ENCODE measurements at regions not wholly inside any gene's neighbourhood (a gene's known extent, or its start where the extent isn't known, plus 50 kb on each side); places are given as distances from the start of the nearest gene placed in this dataset.

GRCh38 chr3:124404621-124405020, 325.6 kb upstream of the UMPS start:
- H3K9ac ChIP-seq (ENCODE audit: low read depth, low read length, poor library complexity, severe bottlenecking) = no peak overlapping the region
- no peaks in the 10 kb centered on the region for H3K9me2 ChIP-seq (replicated peaks; ENCODE audit: low read depth, low read length)
- no peaks in the 10 kb centered on the region for H3K36me3 ChIP-seq (ENCODE audit: insufficient read depth, low read length)
- no peaks in the 10 kb centered on the region for H3K9me3 ChIP-seq (ENCODE audit: insufficient read depth, low read depth, low read length)
- no peaks in the 10 kb centered on the region for H3K79me2 ChIP-seq (ENCODE audit: insufficient read depth, low read length)
- TF ChIP-seq EZH2phosphoT487 (IDR thresholded peaks at IDR 0.05; ENCODE audit: borderline replicate concordance) = no peak
- TF ChIP-seq, protein P1, sequence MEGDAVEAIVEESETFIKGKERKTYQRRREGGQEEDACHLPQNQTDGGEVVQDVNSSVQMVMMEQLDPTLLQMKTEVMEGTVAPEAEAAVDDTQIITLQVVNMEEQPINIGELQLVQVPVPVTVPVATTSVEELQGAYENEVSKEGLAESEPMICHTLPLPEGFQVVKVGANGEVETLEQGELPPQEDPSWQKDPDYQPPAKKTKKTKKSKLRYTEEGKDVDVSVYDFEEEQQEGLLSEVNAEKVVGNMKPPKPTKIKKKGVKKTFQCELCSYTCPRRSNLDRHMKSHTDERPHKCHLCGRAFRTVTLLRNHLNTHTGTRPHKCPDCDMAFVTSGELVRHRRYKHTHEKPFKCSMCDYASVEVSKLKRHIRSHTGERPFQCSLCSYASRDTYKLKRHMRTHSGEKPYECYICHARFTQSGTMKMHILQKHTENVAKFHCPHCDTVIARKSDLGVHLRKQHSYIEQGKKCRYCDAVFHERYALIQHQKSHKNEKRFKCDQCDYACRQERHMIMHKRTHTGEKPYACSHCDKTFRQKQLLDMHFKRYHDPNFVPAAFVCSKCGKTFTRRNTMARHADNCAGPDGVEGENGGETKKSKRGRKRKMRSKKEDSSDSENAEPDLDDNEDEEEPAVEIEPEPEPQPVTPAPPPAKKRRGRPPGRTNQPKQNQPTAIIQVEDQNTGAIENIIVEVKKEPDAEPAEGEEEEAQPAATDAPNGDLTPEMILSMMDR (conservative IDR thresholded peaks at IDR 0.05; ENCODE audit: low read length) = no peak
- peaks cover 29% of the 10 kb centered on the region for H3K4me1 ChIP-seq (ENCODE audit: insufficient read depth, low read length, poor library complexity, severe bottlenecking)
- H4K20me1 ChIP-seq (ENCODE audit: insufficient read depth, low read length, poor library complexity, severe bottlenecking) = no peaks in the 10 kb centered on the region
- H2AFZ ChIP-seq (ENCODE audit: low read length) = no peak overlapping the region
- H3F3A ChIP-seq (ENCODE audit: low read depth) = no peaks in the 10 kb centered on the region
- no peak overlapping the region for H3K4me2 ChIP-seq (ENCODE audit: low read depth, low read length, poor library complexity, severe bottlenecking)
- no peak overlapping the region for H3K4me3 ChIP-seq (ENCODE audit: low read length, poor library complexity, severe bottlenecking)
- H3K27me3 ChIP-seq (ENCODE audit: insufficient read depth, low read length, poor library complexity, severe bottlenecking) = no peaks in the 10 kb centered on the region

- Histone ChIP-seq H2AFZ (ENCODE audit: low read length) (no peak overlapping the region), H3K4me1 (ENCODE audit: insufficient read depth, low read length, poor library complexity, severe bottlenecking) (peaks cover 21% of the 10 kb centered on the region), H3K9ac (ENCODE audit: low read depth, low read length, poor library complexity, severe bottlenecking) (no peak overlapping the region), H3K27me3 (ENCODE audit: insufficient read depth, low read length, poor library complexity, severe bottlenecking) (no peaks in the 10 kb centered on the region), H4K20me1 (ENCODE audit: insufficient read depth, low read length, poor library complexity, severe bottlenecking) (no peaks in the 10 kb centered on the region), H3K4me2 (ENCODE audit: low read depth, low read length, poor library complexity, severe bottlenecking) (no peak overlapping the region), H3K36me3 (ENCODE audit: insufficient read depth, low read length) (no peaks in the 10 kb centered on the region), H3K9me3 (ENCODE audit: insufficient read depth, low read depth, low read length) (no peaks in the 10 kb centered on the region), H3K4me3 (ENCODE audit: low read length, poor library complexity, severe bottlenecking) (no peak overlapping the region), H3K79me2 (ENCODE audit: insufficient read depth, low read length) (no peaks in the 10 kb centered on the region), H3F3A (ENCODE audit: low read depth) (no peaks in the 10 kb centered on the region), H3K9me2 (replicated peaks; ENCODE audit: low read depth, low read length) (no peaks in the 10 kb centered on the region)
- TF ChIP-seq, protein P1 (conservative IDR thresholded peaks at IDR 0.05; ENCODE audit: low read length) = no peak
- TF ChIP-seq EZH2phosphoT487 (IDR thresholded peaks at IDR 0.05; ENCODE audit: borderline replicate concordance) = no peak
Measured at GRCh38 chr3:124407260-124407659, 323.0 kb upstream of the UMPS start.

DNA sequence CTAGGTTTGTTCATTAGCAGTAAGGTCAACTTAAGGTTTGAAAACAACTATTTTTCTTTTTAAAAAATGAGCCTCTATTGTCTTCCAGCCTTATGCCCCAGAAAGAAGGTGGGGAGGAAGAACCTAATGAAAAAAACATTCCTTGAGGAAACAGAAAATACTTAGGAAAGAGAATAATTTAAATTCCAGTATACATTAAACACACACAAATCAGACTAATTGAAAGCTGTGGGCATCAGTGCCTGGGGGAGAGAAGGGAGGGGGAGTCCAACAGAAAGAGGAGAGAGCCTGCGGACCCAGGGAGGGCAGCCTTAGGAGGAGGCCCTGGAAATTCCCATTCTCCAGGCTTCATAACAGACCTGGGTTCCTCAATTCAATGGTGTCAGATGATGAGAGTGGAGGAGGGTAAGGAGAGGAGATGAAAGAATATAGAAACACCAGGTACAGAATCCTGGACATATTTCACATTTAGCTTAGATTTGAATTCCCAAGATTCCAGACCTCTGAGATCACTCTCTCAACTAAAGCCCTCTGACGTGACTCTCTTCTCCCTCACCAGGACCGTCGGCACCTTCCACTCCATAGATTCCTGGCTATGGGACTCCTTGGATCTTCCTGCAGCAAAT, 320.5 kb upstream of the UMPS start:
- Histone ChIP-seq H2AFZ (ENCODE audit: low read length) (no peak overlapping the region), H3K9ac (ENCODE audit: low read depth, low read length, poor library complexity, severe bottlenecking) (no peak overlapping the region), H3F3A (ENCODE audit: low read depth) (no peaks in the 10 kb centered on the region), H3K27me3 (ENCODE audit: insufficient read depth, low read length, poor library complexity, severe bottlenecking) (no peaks in the 10 kb centered on the region), H3K9me2 (replicated peaks; ENCODE audit: low read depth, low read length) (no peaks in the 10 kb centered on the region), H4K20me1 (ENCODE audit: insufficient read depth, low read length, poor library complexity, severe bottlenecking) (no peaks in the 10 kb centered on the region), H3K9me3 (ENCODE audit: insufficient read depth, low read depth, low read length) (no peaks in the 10 kb centered on the region), H3K4me2 (ENCODE audit: low read depth, low read length, poor library complexity, severe bottlenecking) (no peak overlapping the region), H3K4me3 (ENCODE audit: low read length, poor library complexity, severe bottlenecking) (no peak overlapping the region), H3K36me3 (ENCODE audit: insufficient read depth, low read length) (no peaks in the 10 kb centered on the region), H3K79me2 (ENCODE audit: insufficient read depth, low read length) (no peaks in the 10 kb centered on the region), H3K4me1 (ENCODE audit: insufficient read depth, low read length, poor library complexity, severe bottlenecking) (no peaks in the 10 kb centered on the region)
- TF ChIP-seq, protein P1 (conservative IDR thresholded peaks at IDR 0.05; ENCODE audit: low read length) = no peak
- no peak for TF ChIP-seq EZH2phosphoT487 (IDR thresholded peaks at IDR 0.05; ENCODE audit: borderline replicate concordance)

Data from Loucy (cell line).